ENCODE measurements at regions not wholly inside any gene's neighbourhood (a gene's known extent, or its start where the extent isn't known, plus 50 kb on each side); places are given as distances from the start of the nearest gene placed in this dataset.

GRCh38 chr5:133794771-133795415 is 173.5 kb downstream of the C5orf15 start:
- Histone ChIP-seq H3K9ac (ENCODE audit: low read length) (no peak overlapping the region), H3K36me3 (ENCODE audit: insufficient read depth, low read length) (no peaks in the 10 kb centered on the region), H3K27me3 (ENCODE audit: insufficient read depth, low read length) (no peaks in the 10 kb centered on the region; the same call in 1 of the 2 replicates), H3K79me2 (ENCODE audit: insufficient read depth, low read length) (no peaks in the 10 kb centered on the region), H4K20me1 (ENCODE audit: insufficient read depth, low read length) (no peaks in the 10 kb centered on the region), H3K9me2 (ENCODE audit: low read depth, low read length) (no peaks in the 10 kb centered on the region), H3K4me3 (ENCODE audit: low read depth, low read length, poor library complexity, severe bottlenecking) (no peak overlapping the region), H2AFZ (ENCODE audit: low read length) (no peak overlapping the region), H3K9me3 (ENCODE audit: low read length) (no peaks in the 10 kb centered on the region), H3F3A (ENCODE audit: insufficient read depth, low read length) (no peaks in the 10 kb centered on the region), H3K4me2 (ENCODE audit: low read length) (no peak overlapping the region), H3K4me1 (ENCODE audit: insufficient read depth, low read length, severe bottlenecking) (no peaks in the 10 kb centered on the region), H3K27ac (ENCODE audit: low read depth, low read length, poor library complexity, severe bottlenecking) (no peak overlapping the region)
- TF ChIP-seq EZH2 (IDR thresholded peaks at IDR 0.05; ENCODE audit: borderline replicate concordance, low read length) (no peak), CTCF (IDR thresholded peaks at IDR 0.05; ENCODE audit: low read length) (no peak)

DNA sequence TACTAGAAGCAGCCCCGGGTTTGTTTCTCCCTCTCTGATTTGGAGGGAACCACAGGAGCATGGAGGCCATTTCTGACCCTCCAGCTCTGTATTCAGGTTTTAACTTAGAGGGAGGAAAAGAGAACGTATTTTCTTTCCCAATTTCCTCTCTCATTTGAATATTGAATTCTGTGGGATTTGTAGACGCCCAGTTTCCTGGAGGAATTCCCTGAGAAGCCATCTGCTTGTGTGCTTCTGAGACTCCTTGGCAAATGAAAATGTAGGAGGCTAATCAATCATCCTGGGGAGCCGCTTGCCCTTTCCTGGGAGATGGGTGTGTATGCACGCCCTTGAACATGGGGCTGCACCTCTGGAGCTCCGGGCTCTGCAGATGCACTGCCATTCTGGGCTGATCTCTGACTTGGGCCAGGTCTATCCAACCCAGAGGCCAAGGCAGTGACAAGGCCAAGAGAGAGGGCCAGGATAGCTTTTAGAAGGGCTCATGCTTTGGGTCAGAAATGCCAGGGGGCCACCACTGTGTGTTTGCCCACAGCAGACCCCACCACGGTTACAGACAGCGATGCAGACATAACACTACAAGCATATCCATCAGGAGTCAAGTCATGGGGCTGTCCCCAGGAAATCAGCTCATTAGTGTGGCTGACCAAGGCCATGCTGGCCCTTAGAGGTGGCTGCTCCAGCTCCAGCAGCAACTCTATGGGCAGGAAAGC is 174.5 kb downstream of the C5orf15 start:
- no peak overlapping the region for H3K27ac ChIP-seq (ENCODE audit: low read depth, low read length, poor library complexity, severe bottlenecking)
- H3K27me3 ChIP-seq (ENCODE audit: insufficient read depth, low read length) = no peaks in the 10 kb centered on the region; the same call in 1 of the 2 replicates
- no peaks in the 10 kb centered on the region for H4K20me1 ChIP-seq (ENCODE audit: insufficient read depth, low read length)
- no peak overlapping the region for H3K4me3 ChIP-seq (ENCODE audit: low read depth, low read length, poor library complexity, severe bottlenecking)
- H3F3A ChIP-seq (ENCODE audit: insufficient read depth, low read length) = no peaks in the 10 kb centered on the region
- no peak overlapping the region for H3K4me2 ChIP-seq (ENCODE audit: low read length)
- no peaks in the 10 kb centered on the region for H3K9me3 ChIP-seq (ENCODE audit: low read length)
- TF ChIP-seq CTCF (IDR thresholded peaks at IDR 0.05; ENCODE audit: low read length) (no peak), EZH2 (IDR thresholded peaks at IDR 0.05; ENCODE audit: borderline replicate concordance, low read length) (no peak)
- no peaks in the 10 kb centered on the region for H3K9me2 ChIP-seq (ENCODE audit: low read depth, low read length)
- no peaks in the 10 kb centered on the region for H3K4me1 ChIP-seq (ENCODE audit: insufficient read depth, low read length, severe bottlenecking)
- no peak overlapping the region for H2AFZ ChIP-seq (ENCODE audit: low read length)
- H3K9ac ChIP-seq (ENCODE audit: low read length) = no peak overlapping the region
- H3K79me2 ChIP-seq (ENCODE audit: insufficient read depth, low read length) = no peaks in the 10 kb centered on the region
- H3K36me3 ChIP-seq (ENCODE audit: insufficient read depth, low read length) = no peaks in the 10 kb centered on the region

- Histone ChIP-seq H3K9me3 (ENCODE audit: low read length) (no peaks in the 10 kb centered on the region), H3K79me2 (ENCODE audit: insufficient read depth, low read length) (no peaks in the 10 kb centered on the region), H3K9me2 (ENCODE audit: low read depth, low read length) (no peaks in the 10 kb centered on the region), H3K4me1 (ENCODE audit: insufficient read depth, low read length, severe bottlenecking) (no peaks in the 10 kb centered on the region), H2AFZ (ENCODE audit: low read length) (no peak overlapping the region), H3K9ac (ENCODE audit: low read length) (no peak overlapping the region), H3K27ac (ENCODE audit: low read depth, low read length, poor library complexity, severe bottlenecking) (no peak overlapping the region), H3F3A (ENCODE audit: insufficient read depth, low read length) (no peaks in the 10 kb centered on the region), H4K20me1 (ENCODE audit: insufficient read depth, low read length) (no peaks in the 10 kb centered on the region), H3K36me3 (ENCODE audit: insufficient read depth, low read length) (no peaks in the 10 kb centered on the region), H3K4me3 (ENCODE audit: low read depth, low read length, poor library complexity, severe bottlenecking) (no peak overlapping the region), H3K4me2 (ENCODE audit: low read length) (no peak overlapping the region), H3K27me3 (ENCODE audit: insufficient read depth, low read length) (no peaks in the 10 kb centered on the region; the same call in 1 of the 2 replicates)
- no peak for TF ChIP-seq CTCF (IDR thresholded peaks at IDR 0.05; ENCODE audit: low read length)
- TF ChIP-seq EZH2 (IDR thresholded peaks at IDR 0.05; ENCODE audit: borderline replicate concordance, low read length) = no peak
Measured at GRCh38 chr5:133792655-133793054, 175.8 kb downstream of the C5orf15 start.

Measured in OCI-LY1 (cell line).